ES-I3 (cell line): ENCODE measurements at regions not wholly inside any gene's neighbourhood (a gene's known extent, or its start where the extent isn't known, plus 50 kb on each side); places are given as distances from the start of the nearest gene placed in this dataset.

Experiments
- H3K36me3 ChIP-seq: 2 replicates; pipeline ENCODE4 v1.6.1; 2013; ENCODE audit warnings: mild to moderate bottlenecking, low read length, control low read depth, moderate library complexity; ENCODE audit not compliant: insufficient read depth
- H3K4me1 ChIP-seq: 2 replicates; pipeline ENCODE4 v1.6.1; 2013; ENCODE audit warnings: mild to moderate bottlenecking, control low read depth, low read length; ENCODE audit not compliant: insufficient read depth
- H3K9ac ChIP-seq: 2 replicates; pipeline ENCODE4 v1.6.1; 2013; ENCODE audit warnings: low read depth, mild to moderate bottlenecking, low read length, moderate library complexity
- H3K9me3 ChIP-seq: 2 replicates; pipeline ENCODE4 v1.6.1; 2013; ENCODE audit warnings: mild to moderate bottlenecking, low read length, moderate library complexity; ENCODE audit not compliant: control insufficient read depth, insufficient read depth

GRCh38 chr15:69881302-69881670, 216.4 kb downstream of the TLE3 start:
- peaks cover 10% of the 10 kb centered on the region; the same call in 1 of the 2 replicates for H3K4me1 ChIP-seq
- no peaks in the 10 kb centered on the region for H3K36me3 ChIP-seq
- no peaks in the 10 kb centered on the region for H3K9me3 ChIP-seq
- H3K9ac ChIP-seq = no peak overlapping the region

GRCh38 chr15:69881766-69882165, 216.0 kb downstream of the TLE3 start:
- Histone ChIP-seq H3K9ac (no peak overlapping the region), H3K4me1 (peaks cover 12% of the 10 kb centered on the region; the same call in 1 of the 2 replicates)

GRCh38 chr15:69883306-69883705, 214.4 kb downstream of the TLE3 start:
- peaks cover 12% of the 10 kb centered on the region; the same call in 1 of the 2 replicates for H3K4me1 ChIP-seq
- H3K9me3 ChIP-seq = no peaks in the 10 kb centered on the region
- no peaks in the 10 kb centered on the region for H3K36me3 ChIP-seq
- no peak overlapping the region for H3K9ac ChIP-seq

More at GRCh38 chr15:69881766-69882165, 216.0 kb downstream of the TLE3 start:
- H3K36me3 ChIP-seq = no peaks in the 10 kb centered on the region
- no peaks in the 10 kb centered on the region for H3K9me3 ChIP-seq

- Histone ChIP-seq H3K9me3 (peaks cover 6% of the 10 kb centered on the region; the same call in 1 of the 2 replicates), H3K9ac (no peak overlapping the region), H3K4me1 (peaks cover 12% of the 10 kb centered on the region; the same call in 1 of the 2 replicates), H3K36me3 (no peaks in the 10 kb centered on the region)
Measured at GRCh38 chr15:69885173-69885955, 212.4 kb downstream of the TLE3 start.

- peaks cover 12% of the 10 kb centered on the region; the same call in 1 of the 2 replicates for H3K4me1 ChIP-seq
- H3K9me3 ChIP-seq = peaks cover 6% of the 10 kb centered on the region; the same call in 1 of the 2 replicates
- H3K36me3 ChIP-seq = no peaks in the 10 kb centered on the region
- no peak overlapping the region for H3K9ac ChIP-seq
Measured at GRCh38 chr15:69887009-69887408, 210.7 kb downstream of the TLE3 start.

GRCh38 chr15:69887553-69887952, 210.2 kb downstream of the TLE3 start:
- Histone ChIP-seq H3K36me3 (no peaks in the 10 kb centered on the region), H3K4me1 (peaks cover 12% of the 10 kb centered on the region; the same call in 1 of the 2 replicates), H3K9me3 (peaks cover 6% of the 10 kb centered on the region; the same call in 1 of the 2 replicates), H3K9ac (no peak overlapping the region)

- H3K9ac ChIP-seq = no peak overlapping the region
- peaks cover 12% of the 10 kb centered on the region; the same call in 1 of the 2 replicates for H3K4me1 ChIP-seq
- no peaks in the 10 kb centered on the region for H3K36me3 ChIP-seq
- H3K9me3 ChIP-seq = peaks cover 6% of the 10 kb centered on the region; the same call in 1 of the 2 replicates
Measured at GRCh38 chr15:69888406-69888805, 209.3 kb downstream of the TLE3 start.

- Histone ChIP-seq H3K9ac (no peak overlapping the region), H3K36me3 (no peaks in the 10 kb centered on the region), H3K4me1 (0 out of 2 replicates have a peak, but pooled peaks cover 4% of the 10 kb centered on the region), H3K9me3 (peaks cover 6% of the 10 kb centered on the region; the same call in 1 of the 2 replicates)
Measured at GRCh38 chr15:69891070-69891536, 206.6 kb downstream of the TLE3 start.

GRCh38 chr15:69891606-69892005, 206.1 kb downstream of the TLE3 start:
- Histone ChIP-seq H3K9ac (no peak overlapping the region), H3K9me3 (peaks cover 6% of the 10 kb centered on the region; the same call in 1 of the 2 replicates), H3K4me1 (no peaks in the 10 kb centered on the region), H3K36me3 (no peaks in the 10 kb centered on the region)

- Histone ChIP-seq H3K36me3 (no peaks in the 10 kb centered on the region), H3K9ac (no peak overlapping the region), H3K4me1 (no peaks in the 10 kb centered on the region), H3K9me3 (peaks cover 6% of the 10 kb centered on the region; the same call in 1 of the 2 replicates)
Measured at GRCh38 chr15:69892351-69892750, 205.4 kb downstream of the TLE3 start.

- Histone ChIP-seq H3K36me3 (no peaks in the 10 kb centered on the region), H3K9ac (no peak overlapping the region), H3K9me3 (peaks cover 6% of the 10 kb centered on the region; the same call in 1 of the 2 replicates), H3K4me1 (no peaks in the 10 kb centered on the region)
Measured at GRCh38 chr15:69893086-69893485, 204.6 kb downstream of the TLE3 start.

GRCh38 chr15:69893863-69894262, 203.9 kb downstream of the TLE3 start:
- H3K9ac ChIP-seq = no peak overlapping the region
- no peaks in the 10 kb centered on the region for H3K4me1 ChIP-seq
- no peaks in the 10 kb centered on the region for H3K36me3 ChIP-seq
- peaks cover 6% of the 10 kb centered on the region; the same call in 1 of the 2 replicates for H3K9me3 ChIP-seq

- no peaks in the 10 kb centered on the region for H3K36me3 ChIP-seq
- no peak overlapping the region for H3K9ac ChIP-seq
- H3K4me1 ChIP-seq = no peaks in the 10 kb centered on the region
- no peaks in the 10 kb centered on the region for H3K9me3 ChIP-seq
Measured at GRCh38 chr15:69895202-69895601, 202.5 kb downstream of the TLE3 start.

- Histone ChIP-seq H3K9ac (no peak overlapping the region), H3K9me3 (no peaks in the 10 kb centered on the region), H3K36me3 (no peaks in the 10 kb centered on the region), H3K4me1 (no peaks in the 10 kb centered on the region)
Measured at GRCh38 chr15:69896606-69897005, 201.1 kb downstream of the TLE3 start.

- Histone ChIP-seq H3K9me3 (no peaks in the 10 kb centered on the region), H3K36me3 (no peaks in the 10 kb centered on the region), H3K9ac (no peak overlapping the region), H3K4me1 (no peaks in the 10 kb centered on the region)
Measured at GRCh38 chr15:69897061-69897460, 200.7 kb downstream of the TLE3 start.
